ENCODE measurements at regions not wholly inside any gene's neighbourhood (a gene's known extent, or its start where the extent isn't known, plus 50 kb on each side); places are given as distances from the start of the nearest gene placed in this dataset.
A peak's percentile ranks its signal among the peaks of the same experiment; 100 is the strongest.

GRCh38 chr4:111605111-111605510, 540.1 kb upstream of the FAM241A start:
- Mint-ChIP-seq H3K36me3 (ENCODE audit: low read depth) (no peaks in the 10 kb centered on the region), H3K27ac (no peak overlapping the region), H3K4me3 (no peak overlapping the region)

GRCh38 chr4:111610681-111611080, 534.6 kb upstream of the FAM241A start:
- no peaks in the 10 kb centered on the region for H3K36me3 Mint-ChIP-seq (ENCODE audit: low read depth)
- H3K27ac Mint-ChIP-seq: no peak overlapping the region
- H3K9me3 Mint-ChIP-seq: no peaks in the 10 kb centered on the region
- no peaks in the 10 kb centered on the region for H3K4me1 Mint-ChIP-seq
- H3K4me3 Mint-ChIP-seq: no peak overlapping the region
- TF ChIP-seq CTCF (IDR thresholded peaks at IDR 0.05; ENCODE audit: unreplicated experiment in 3 of 3): no peak
- peaks cover 7% of the 10 kb centered on the region for H3K27me3 Mint-ChIP-seq (ENCODE audit: low read depth)

More at GRCh38 chr4:111605111-111605510, 540.1 kb upstream of the FAM241A start:
- Mint-ChIP-seq H3K9me3 (no peaks in the 10 kb centered on the region), H3K4me1 (no peaks in the 10 kb centered on the region), H3K27me3 (ENCODE audit: low read depth) (peaks cover 4% of the 10 kb centered on the region)
- TF ChIP-seq CTCF (IDR thresholded peaks at IDR 0.05; ENCODE audit: unreplicated experiment in 3 of 3): no peak

- Mint-ChIP-seq H3K4me1 (peaks cover 8% of the 10 kb centered on the region), H3K27ac (peak overlapping the region in 1 of 3 experiments; percentile 37), H3K4me3 (no peak overlapping the region), H3K36me3 (ENCODE audit: low read depth) (no peaks in the 10 kb centered on the region), H3K27me3 (ENCODE audit: low read depth) (peaks cover 3% of the 10 kb centered on the region), H3K9me3 (peaks cover 7% of the 10 kb centered on the region)
- TF ChIP-seq CTCF (IDR thresholded peaks at IDR 0.05; ENCODE audit: unreplicated experiment in 3 of 3): no peak
These were observed 526.3 kb upstream of the FAM241A start for GRCh38 chr4:111618908-111619307.

GRCh38 chr4:111628437-111628836, 516.8 kb upstream of the FAM241A start:
- Mint-ChIP-seq H3K9me3 (peaks cover 27% of the 10 kb centered on the region), H3K27ac (no peak overlapping the region), H3K4me1 (peaks cover 6% of the 10 kb centered on the region), H3K27me3 (ENCODE audit: low read depth) (peaks cover 3% of the 10 kb centered on the region), H3K36me3 (ENCODE audit: low read depth) (no peaks in the 10 kb centered on the region), H3K4me3 (no peak overlapping the region)
- TF ChIP-seq CTCF (IDR thresholded peaks at IDR 0.05; ENCODE audit: unreplicated experiment in 3 of 3): no peak

- Mint-ChIP-seq H3K9me3 (peaks cover 14% of the 10 kb centered on the region), H3K27me3 (ENCODE audit: low read depth) (peaks cover 3% of the 10 kb centered on the region), H3K4me1 (peaks cover 6% of the 10 kb centered on the region), H3K27ac (peak overlapping the region in 1 of 3 experiments; percentile 3), H3K4me3 (no peak overlapping the region), H3K36me3 (ENCODE audit: low read depth) (no peaks in the 10 kb centered on the region)
- peak; percentile 57 to 60 (median 59) for TF ChIP-seq CTCF (IDR thresholded peaks at IDR 0.05; ENCODE audit: unreplicated experiment in 3 of 3)
These were observed 514.5 kb upstream of the FAM241A start for GRCh38 chr4:111630705-111631104.

GRCh38 chr4:111631215-111631999, 513.8 kb upstream of the FAM241A start:
- Mint-ChIP-seq H3K4me3 (no peak overlapping the region), H3K27me3 (ENCODE audit: low read depth) (peaks cover 3% of the 10 kb centered on the region), H3K4me1 (peaks cover 6% of the 10 kb centered on the region), H3K9me3 (peaks cover 11% of the 10 kb centered on the region), H3K36me3 (ENCODE audit: low read depth) (no peaks in the 10 kb centered on the region), H3K27ac (no peak overlapping the region)
- peak; percentile 51 to 67 (median 61) for TF ChIP-seq CTCF (IDR thresholded peaks at IDR 0.05; ENCODE audit: unreplicated experiment in 3 of 3)
